Heart left ventricle (tissue), 13 donors: ENCODE measurements at regions not wholly inside any gene's neighbourhood (a gene's known extent, or its start where the extent isn't known, plus 50 kb on each side); places are given as distances from the start of the nearest gene placed in this dataset.

Experiments
- POLR2A ChIP-seq, 2 donors: fragments of 450-650 bp; IDR thresholded peaks; one replicate each; pipeline ENCODE4 v1.6.1; 2017; ENCODE audit warnings: antibody characterized with exemption in 2 of 2, mild to moderate bottlenecking in 2 of 2, moderate library complexity in 2 of 2
- TF ChIP-seq, protein P1 (sequence below), 12 donors: fragments of 200-600 bp; sonication (generic) in 4 of 12; IDR thresholded peaks; one replicate each; pipeline versions ENCODE4 v1.5.0 to v1.8.0; 2018 to 2022; ENCODE audit warnings: antibody characterized with exemption in 12 of 12, mild to moderate bottlenecking in 5 of 12
- donor health status: ischemic (EF 13 %, LVEDD 7.1; RV severe dilation, severe dysfunction).
- donor health status: DM: no; HTN: yes; CAD: no.
- donor health status: DM: no; HTN: no; CAD: no.
- donor health status: ischemic (EF 25% LVEDD 6.9; RV normal size, moderate dysfunction).
- donor health status: ischemic (EF 25% LVEDD 5.7; RV mildly dilated, moderate dysfunction).
- donor health status: ischemic (EF 35%, LVEDD 5.7; RV mildly dilated, moderate dysfunction).
- donor health status: nonischemic (EF 11% LVEDD 7.7; RV severe dilation, severe dysfunction).
- donor health status: DM: yes; HTN: yes; CAD: no.
- donor health status: PGD.
- donor health status: ischemic (EF 29% LVEDD 5.4; RV normal size, mild dysfunction).
- donor health status: nonischemic (EF 23%, LVEDD 6.1; RV moderate dilation, normal function).

DNA sequence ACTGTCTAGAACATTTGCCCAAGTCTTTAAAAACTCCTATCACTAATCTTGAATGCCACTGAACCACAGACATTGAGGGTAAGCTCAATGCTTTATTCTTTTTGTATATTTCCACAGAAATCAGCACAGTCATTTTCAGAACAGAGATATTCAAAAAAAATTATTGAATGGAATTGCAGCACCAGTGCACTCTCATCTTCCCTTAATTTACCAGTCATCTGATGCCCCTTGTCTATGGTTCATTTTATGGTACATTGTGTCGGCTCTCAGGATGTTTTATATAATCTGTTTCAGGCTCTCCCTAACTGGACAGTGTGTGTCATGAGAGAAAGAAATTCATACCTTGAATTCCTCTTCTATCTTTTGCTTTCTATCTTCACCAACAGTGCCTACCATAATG lies 158.4 kb upstream of the NR4A3 start:
- TF ChIP-seq POLR2A (IDR thresholded peaks at IDR 0.05): no peak
- TF ChIP-seq, protein P1, sequence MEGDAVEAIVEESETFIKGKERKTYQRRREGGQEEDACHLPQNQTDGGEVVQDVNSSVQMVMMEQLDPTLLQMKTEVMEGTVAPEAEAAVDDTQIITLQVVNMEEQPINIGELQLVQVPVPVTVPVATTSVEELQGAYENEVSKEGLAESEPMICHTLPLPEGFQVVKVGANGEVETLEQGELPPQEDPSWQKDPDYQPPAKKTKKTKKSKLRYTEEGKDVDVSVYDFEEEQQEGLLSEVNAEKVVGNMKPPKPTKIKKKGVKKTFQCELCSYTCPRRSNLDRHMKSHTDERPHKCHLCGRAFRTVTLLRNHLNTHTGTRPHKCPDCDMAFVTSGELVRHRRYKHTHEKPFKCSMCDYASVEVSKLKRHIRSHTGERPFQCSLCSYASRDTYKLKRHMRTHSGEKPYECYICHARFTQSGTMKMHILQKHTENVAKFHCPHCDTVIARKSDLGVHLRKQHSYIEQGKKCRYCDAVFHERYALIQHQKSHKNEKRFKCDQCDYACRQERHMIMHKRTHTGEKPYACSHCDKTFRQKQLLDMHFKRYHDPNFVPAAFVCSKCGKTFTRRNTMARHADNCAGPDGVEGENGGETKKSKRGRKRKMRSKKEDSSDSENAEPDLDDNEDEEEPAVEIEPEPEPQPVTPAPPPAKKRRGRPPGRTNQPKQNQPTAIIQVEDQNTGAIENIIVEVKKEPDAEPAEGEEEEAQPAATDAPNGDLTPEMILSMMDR (IDR thresholded peaks at IDR 0.05): no peak
